ENCODE measurements at regions not wholly inside any gene's neighbourhood (a gene's known extent, or its start where the extent isn't known, plus 50 kb on each side); places are given as distances from the start of the nearest gene placed in this dataset.

- no peak for TF ChIP-seq EP300 (IDR thresholded peaks at IDR 0.05)
- no peak for TF ChIP-seq POLR2A (IDR thresholded peaks at IDR 0.05)
- no peak for TF ChIP-seq CTCF (IDR thresholded peaks at IDR 0.05)
- TF ChIP-seq POLR2AphosphoS5 (IDR thresholded peaks at IDR 0.05): no peak
- H3K27ac ChIP-seq: no peak overlapping the region
- no peaks in the 10 kb centered on the region for H3K4me1 ChIP-seq
- no peak for DNase-seq (ENCODE audit: low spot score in 2 of 2)
- H3K27me3 ChIP-seq: no peaks in the 10 kb centered on the region
- 74% methylated on average over 1 of the region's 1 CpG for WGBS
- H3K9me3 ChIP-seq: no peaks in the 10 kb centered on the region
- no peaks in the 10 kb centered on the region for H3K36me3 ChIP-seq
- H3K4me3 ChIP-seq: no peak overlapping the region
These were observed 182.4 kb downstream of the MCHR2 start for GRCh38 chr6:99811636-99812035.

GRCh38 chr6:99813565-99813964, 180.5 kb downstream of the MCHR2 start:
- no peak overlapping the region for H3K27ac ChIP-seq
- H3K4me1 ChIP-seq: no peaks in the 10 kb centered on the region
- 23% methylated on average over 1 of the region's 1 CpG for WGBS
- H3K27me3 ChIP-seq: no peaks in the 10 kb centered on the region
- no peak for DNase-seq (ENCODE audit: low spot score in 2 of 2)
- no peak for TF ChIP-seq POLR2AphosphoS5 (IDR thresholded peaks at IDR 0.05)
- TF ChIP-seq CTCF (IDR thresholded peaks at IDR 0.05): no peak
- no peak for TF ChIP-seq EP300 (IDR thresholded peaks at IDR 0.05)
- TF ChIP-seq POLR2A (IDR thresholded peaks at IDR 0.05): no peak
- no peaks in the 10 kb centered on the region for H3K36me3 ChIP-seq
- no peaks in the 10 kb centered on the region for H3K9me3 ChIP-seq
- H3K4me3 ChIP-seq: no peak overlapping the region

- Histone ChIP-seq H3K9me3 (no peaks in the 10 kb centered on the region), H3K27me3 (no peaks in the 10 kb centered on the region), H3K27ac (no peak overlapping the region), H3K36me3 (no peaks in the 10 kb centered on the region), H3K4me3 (no peak overlapping the region), H3K4me1 (no peaks in the 10 kb centered on the region)
- DNase-seq (ENCODE audit: low spot score in 2 of 2): no peak
- TF ChIP-seq POLR2AphosphoS5 (IDR thresholded peaks at IDR 0.05) (no peak), POLR2A (IDR thresholded peaks at IDR 0.05) (no peak), CTCF (IDR thresholded peaks at IDR 0.05) (no peak), EP300 (IDR thresholded peaks at IDR 0.05) (no peak)
- WGBS: 65% methylated on average over 6 of the region's 6 CpGs
These were observed 179.6 kb downstream of the MCHR2 start for GRCh38 chr6:99814230-99814928.

- WGBS: 86% methylated on average over 5 of the region's 5 CpGs
- no peak for DNase-seq (ENCODE audit: low spot score in 2 of 2)
- no peak for TF ChIP-seq POLR2A (IDR thresholded peaks at IDR 0.05)
- no peak for TF ChIP-seq POLR2AphosphoS5 (IDR thresholded peaks at IDR 0.05)
- no peak for TF ChIP-seq CTCF (IDR thresholded peaks at IDR 0.05)
- TF ChIP-seq EP300 (IDR thresholded peaks at IDR 0.05): no peak
- Histone ChIP-seq H3K36me3 (no peaks in the 10 kb centered on the region), H3K9me3 (no peaks in the 10 kb centered on the region), H3K27me3 (peaks cover 4% of the 10 kb centered on the region), H3K4me3 (no peak overlapping the region), H3K4me1 (no peaks in the 10 kb centered on the region), H3K27ac (no peak overlapping the region)
These were observed 177.2 kb downstream of the MCHR2 start for GRCh38 chr6:99816795-99817194.

GRCh38 chr6:99818161-99818560, 175.9 kb downstream of the MCHR2 start:
- WGBS: 42% methylated on average over 2 of the region's 2 CpGs
- no peaks in the 10 kb centered on the region for H3K36me3 ChIP-seq
- TF ChIP-seq CTCF (IDR thresholded peaks at IDR 0.05) (no peak), POLR2AphosphoS5 (IDR thresholded peaks at IDR 0.05) (no peak), POLR2A (IDR thresholded peaks at IDR 0.05) (no peak), EP300 (IDR thresholded peaks at IDR 0.05) (no peak)
- no peaks in the 10 kb centered on the region for H3K9me3 ChIP-seq
- no peak overlapping the region for H3K4me3 ChIP-seq
- H3K27ac ChIP-seq: no peak overlapping the region
- DNase-seq (ENCODE audit: low spot score in 2 of 2): no peak
- H3K4me1 ChIP-seq: no peaks in the 10 kb centered on the region
- H3K27me3 ChIP-seq: peaks cover 7% of the 10 kb centered on the region

All from suprapubic skin (tissue), 4 donors.